Hepatocyte (in vitro differentiated cells): ENCODE measurements at regions not wholly inside any gene's neighbourhood (a gene's known extent, or its start where the extent isn't known, plus 50 kb on each side); places are given as distances from the start of the nearest gene placed in this dataset.

Experiments
- CTCF ChIP-seq: fragments of 200-600 bp; sonication (generic); IDR thresholded peaks from 2 replicates; pipeline ENCODE4 v1.5.1; 2016; ENCODE audit warnings: antibody characterized with exemption, mild to moderate bottlenecking; ENCODE audit not compliant: poor library complexity
- EZH2 ChIP-seq: fragments of 200-600 bp; sonication (generic); IDR thresholded peaks from 2 replicates; pipeline ENCODE4 v1.6.1; 2016; ENCODE audit warnings: antibody characterized with exemption, mild to moderate bottlenecking, borderline replicate concordance

- TF ChIP-seq CTCF (no peak), EZH2 (no peak)
These were observed 359.2 kb upstream of the ID2 start for GRCh38 chr2:8322634-8323033.
